Skeletal muscle satellite cell (primary cell): ENCODE measurements at regions not wholly inside any gene's neighbourhood (a gene's known extent, or its start where the extent isn't known, plus 50 kb on each side); places are given as distances from the start of the nearest gene placed in this dataset.

Experiments used
- H3K27me3 ChIP-seq: 2 replicates; pipeline ENCODE4 v1.7.0; 2013; ENCODE audit warnings: low read length; ENCODE audit not compliant: control insufficient read depth, insufficient read depth
- H3K36me3 ChIP-seq: 2 replicates; pipeline ENCODE4 v1.7.0; 2013; ENCODE audit warnings: mild to moderate bottlenecking, control low read depth, low read length; ENCODE audit not compliant: insufficient read depth
- H3K4me1 ChIP-seq: 2 replicates; pipeline ENCODE4 v1.7.0; 2013; ENCODE audit warnings: low read length; ENCODE audit not compliant: control insufficient read depth, insufficient read depth
- H3K4me2 ChIP-seq: 2 replicates; pipeline ENCODE4 v1.7.0; 2013; ENCODE audit warnings: mild to moderate bottlenecking, low read length
- H3K4me3 ChIP-seq: 2 replicates; pipeline ENCODE4 v1.7.0; 2013; ENCODE audit warnings: low read length
- H3K9ac ChIP-seq: 2 replicates; pipeline ENCODE4 v1.7.0; 2013; ENCODE audit warnings: mild to moderate bottlenecking, low read depth, low read length, moderate library complexity
- H3K9me3 ChIP-seq: replicated peaks from 2 replicates; pipeline ENCODE4 v1.7.0; 2013; ENCODE audit warnings: mild to moderate bottlenecking, control low read depth, low read length

GRCh38 chr2:215594766-215595165 lies 158.9 kb upstream of the FN1 start:
- Histone ChIP-seq H3K27me3 (no peaks in the 10 kb centered on the region), H3K9ac (no peak overlapping the region), H3K4me2 (no peak overlapping the region), H3K4me3 (no peak overlapping the region), H3K9me3 (no peaks in the 10 kb centered on the region), H3K4me1 (peaks cover 52% of the 10 kb centered on the region), H3K36me3 (no peaks in the 10 kb centered on the region)

DNA sequence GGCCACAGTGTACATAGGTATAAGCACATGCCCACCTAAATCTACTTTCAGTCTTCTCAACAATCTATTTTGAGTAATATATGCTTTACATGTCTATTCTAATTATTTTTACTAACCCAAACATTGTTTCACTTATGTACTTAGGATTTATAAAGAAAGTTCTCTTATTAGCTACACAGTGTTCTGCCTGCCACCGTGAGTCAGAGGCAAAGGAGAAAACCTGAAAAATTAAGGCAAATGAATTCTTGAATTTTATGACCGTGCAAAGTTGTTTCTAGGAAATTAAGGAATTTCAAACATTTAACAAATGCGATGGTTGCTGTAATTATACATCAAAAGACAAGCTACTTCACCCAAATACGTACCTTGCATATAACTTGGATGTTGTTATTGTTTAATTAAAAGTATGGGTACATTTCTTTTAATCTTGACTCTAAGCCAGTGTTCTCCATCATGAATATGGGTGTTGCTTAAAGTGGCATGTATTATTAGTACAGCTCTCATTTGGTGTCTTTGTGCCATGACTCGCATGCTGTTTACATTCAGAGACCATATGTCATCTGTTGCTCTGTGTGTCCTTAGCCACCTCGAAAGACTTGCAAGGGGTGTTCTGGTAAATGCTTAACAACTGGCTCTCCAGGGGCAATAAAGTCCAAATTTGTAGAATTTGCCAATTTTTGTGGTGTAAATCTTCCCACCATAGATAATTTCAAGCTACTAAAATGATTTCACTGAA lies 154.3 kb upstream of the FN1 start:
- Histone ChIP-seq H3K4me3 (no peak overlapping the region), H3K9ac (no peak overlapping the region), H3K4me1 (peaks cover 25% of the 10 kb centered on the region), H3K27me3 (no peaks in the 10 kb centered on the region), H3K4me2 (no peak overlapping the region), H3K36me3 (no peaks in the 10 kb centered on the region), H3K9me3 (no peaks in the 10 kb centered on the region)

DNA sequence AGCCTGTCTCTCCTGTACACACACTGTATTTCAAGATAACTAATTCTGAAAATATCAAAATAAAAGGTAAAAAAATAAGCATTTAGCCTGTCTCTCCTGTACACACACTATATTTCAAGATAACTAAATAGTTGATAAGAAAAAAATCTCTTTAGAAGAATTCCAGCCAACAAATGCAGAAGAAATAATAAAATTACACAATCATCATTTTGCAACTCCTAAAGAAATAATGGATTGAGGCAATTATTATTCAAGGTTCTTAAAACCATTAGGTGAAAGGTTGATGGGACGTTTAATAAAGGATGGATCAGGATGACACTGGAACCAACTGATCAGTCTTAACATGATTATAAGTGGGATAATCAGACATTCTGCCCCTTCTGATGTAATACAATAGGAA lies 148.0 kb upstream of the FN1 start:
- no peak overlapping the region for H3K4me3 ChIP-seq
- no peaks in the 10 kb centered on the region for H3K9me3 ChIP-seq
- H3K27me3 ChIP-seq = no peaks in the 10 kb centered on the region
- no peaks in the 10 kb centered on the region for H3K36me3 ChIP-seq
- H3K4me1 ChIP-seq = peaks cover 15% of the 10 kb centered on the region
- no peak overlapping the region for H3K4me2 ChIP-seq
- H3K9ac ChIP-seq = no peak overlapping the region

GRCh38 chr2:215579809-215580208 lies 143.9 kb upstream of the FN1 start:
- no peak overlapping the region for H3K4me3 ChIP-seq
- H3K36me3 ChIP-seq = no peaks in the 10 kb centered on the region
- H3K27me3 ChIP-seq = no peaks in the 10 kb centered on the region
- peaks cover 24% of the 10 kb centered on the region for H3K4me1 ChIP-seq
- H3K4me2 ChIP-seq = peak overlapping the region; percentile 24
- peak overlapping the region; percentile 67 for H3K9ac ChIP-seq
- H3K9me3 ChIP-seq = no peaks in the 10 kb centered on the region

GRCh38 chr2:215577356-215577755 lies 141.5 kb upstream of the FN1 start:
- Histone ChIP-seq H3K9me3 (no peaks in the 10 kb centered on the region), H3K4me3 (no peak overlapping the region), H3K36me3 (no peaks in the 10 kb centered on the region), H3K9ac (no peak overlapping the region), H3K27me3 (no peaks in the 10 kb centered on the region), H3K4me1 (peaks cover 30% of the 10 kb centered on the region), H3K4me2 (no peak overlapping the region)

GRCh38 chr2:215576572-215576971 lies 140.7 kb upstream of the FN1 start:
- Histone ChIP-seq H3K36me3 (no peaks in the 10 kb centered on the region), H3K9ac (no peak overlapping the region), H3K4me1 (peaks cover 30% of the 10 kb centered on the region), H3K9me3 (no peaks in the 10 kb centered on the region), H3K4me2 (no peak overlapping the region), H3K4me3 (no peak overlapping the region), H3K27me3 (no peaks in the 10 kb centered on the region)

DNA sequence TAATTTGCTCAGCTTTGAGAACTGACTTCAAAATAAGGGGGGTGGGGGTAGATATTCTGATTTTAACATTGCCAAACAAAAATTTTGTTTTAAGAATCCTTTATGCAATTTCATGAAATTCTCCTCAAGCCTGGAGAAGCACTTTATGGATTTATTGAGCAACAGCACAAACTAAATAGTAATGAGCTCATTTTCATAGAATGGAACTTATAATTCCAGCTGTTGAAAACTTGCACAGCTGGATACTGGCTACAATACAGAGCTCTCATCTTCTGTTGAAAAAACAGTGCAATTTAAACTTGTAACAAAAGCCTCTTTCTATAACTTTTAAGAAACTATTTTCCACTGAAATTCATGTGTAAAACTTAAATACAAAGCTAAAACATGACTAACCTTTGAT lies 137.6 kb upstream of the FN1 start:
- no peaks in the 10 kb centered on the region for H3K9me3 ChIP-seq
- H3K4me2 ChIP-seq = no peak overlapping the region
- no peaks in the 10 kb centered on the region for H3K36me3 ChIP-seq
- no peak overlapping the region for H3K4me3 ChIP-seq
- H3K4me1 ChIP-seq = peaks cover 11% of the 10 kb centered on the region
- H3K9ac ChIP-seq = no peak overlapping the region
- no peaks in the 10 kb centered on the region for H3K27me3 ChIP-seq

DNA sequence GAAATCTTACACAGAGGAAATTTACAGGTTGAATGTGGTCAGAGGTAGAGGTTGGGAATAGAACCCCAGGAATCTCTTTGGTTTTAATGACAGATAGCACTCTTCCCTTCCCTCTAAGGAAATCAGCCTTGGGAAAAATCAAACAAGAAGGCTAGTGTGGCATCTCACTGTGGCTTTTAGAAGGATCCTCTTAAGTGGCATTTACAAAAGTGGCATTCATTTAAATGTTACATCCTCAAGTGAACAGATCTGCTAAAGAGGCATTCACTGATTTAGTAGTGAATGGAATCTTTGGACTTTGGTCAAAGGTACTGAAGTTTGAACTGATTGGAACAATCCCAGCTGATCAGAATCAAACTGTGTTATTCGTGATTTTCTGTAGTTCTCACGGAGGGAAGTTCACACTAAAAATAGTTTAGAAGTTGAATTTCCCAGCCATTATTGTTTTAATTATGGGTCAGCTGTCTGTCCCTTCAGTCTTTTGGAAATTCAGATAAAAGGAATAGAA lies 136.5 kb upstream of the FN1 start:
- Histone ChIP-seq H3K9ac (no peak overlapping the region), H3K4me1 (peaks cover 6% of the 10 kb centered on the region), H3K9me3 (no peaks in the 10 kb centered on the region), H3K4me3 (no peak overlapping the region), H3K27me3 (no peaks in the 10 kb centered on the region), H3K4me2 (no peak overlapping the region), H3K36me3 (no peaks in the 10 kb centered on the region)

GRCh38 chr2:215571689-215572088 lies 135.8 kb upstream of the FN1 start:
- H3K4me2 ChIP-seq = no peak overlapping the region
- no peaks in the 10 kb centered on the region for H3K36me3 ChIP-seq

DNA sequence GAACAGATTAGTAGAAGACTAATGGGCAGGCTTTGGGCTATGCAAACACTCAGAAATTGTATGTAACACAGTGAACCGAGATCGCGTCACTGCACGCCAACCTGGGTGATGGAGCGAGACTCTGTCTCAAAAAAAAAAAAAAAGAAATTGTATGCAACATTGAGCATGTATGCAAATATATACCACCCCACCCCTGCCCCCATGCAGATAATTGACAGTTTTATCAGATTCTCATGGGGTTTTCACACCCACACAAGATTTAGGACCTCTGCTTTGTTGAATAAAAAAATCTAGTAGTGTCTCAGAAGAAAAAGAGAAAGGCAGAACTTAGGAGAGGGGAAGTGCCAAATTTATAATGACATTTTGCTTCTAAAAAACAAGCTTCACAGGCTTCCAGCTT lies 131.6 kb upstream of the FN1 start:
- H3K4me1 ChIP-seq = no peaks in the 10 kb centered on the region
- no peak overlapping the region for H3K9ac ChIP-seq
- H3K4me3 ChIP-seq = no peak overlapping the region
- H3K4me2 ChIP-seq = no peak overlapping the region
- no peaks in the 10 kb centered on the region for H3K36me3 ChIP-seq
- no peaks in the 10 kb centered on the region for H3K27me3 ChIP-seq
- H3K9me3 ChIP-seq = no peaks in the 10 kb centered on the region

More at GRCh38 chr2:215571689-215572088, 135.8 kb upstream of the FN1 start:
- Histone ChIP-seq H3K9me3 (no peaks in the 10 kb centered on the region), H3K4me3 (no peak overlapping the region), H3K27me3 (no peaks in the 10 kb centered on the region), H3K4me1 (peaks cover 5% of the 10 kb centered on the region), H3K9ac (no peak overlapping the region)

- H3K4me1 ChIP-seq = no peaks in the 10 kb centered on the region
- H3K9ac ChIP-seq = no peak overlapping the region
- no peaks in the 10 kb centered on the region for H3K9me3 ChIP-seq
- H3K4me3 ChIP-seq = no peak overlapping the region
- H3K27me3 ChIP-seq = no peaks in the 10 kb centered on the region
- no peak overlapping the region for H3K4me2 ChIP-seq
- no peaks in the 10 kb centered on the region for H3K36me3 ChIP-seq
Measured at GRCh38 chr2:215565897-215566296, 130.0 kb upstream of the FN1 start.

GRCh38 chr2:215557701-215558100 lies 121.8 kb upstream of the FN1 start:
- H3K4me1 ChIP-seq = peaks cover 19% of the 10 kb centered on the region
- no peaks in the 10 kb centered on the region for H3K36me3 ChIP-seq
- no peak overlapping the region for H3K9ac ChIP-seq
- H3K4me2 ChIP-seq = no peak overlapping the region
- H3K9me3 ChIP-seq = no peaks in the 10 kb centered on the region
- no peak overlapping the region for H3K4me3 ChIP-seq
- H3K27me3 ChIP-seq = no peaks in the 10 kb centered on the region
